ENCODE measurements at regions not wholly inside any gene's neighbourhood (a gene's known extent, or its start where the extent isn't known, plus 50 kb on each side); places are given as distances from the start of the nearest gene placed in this dataset.

DNA sequence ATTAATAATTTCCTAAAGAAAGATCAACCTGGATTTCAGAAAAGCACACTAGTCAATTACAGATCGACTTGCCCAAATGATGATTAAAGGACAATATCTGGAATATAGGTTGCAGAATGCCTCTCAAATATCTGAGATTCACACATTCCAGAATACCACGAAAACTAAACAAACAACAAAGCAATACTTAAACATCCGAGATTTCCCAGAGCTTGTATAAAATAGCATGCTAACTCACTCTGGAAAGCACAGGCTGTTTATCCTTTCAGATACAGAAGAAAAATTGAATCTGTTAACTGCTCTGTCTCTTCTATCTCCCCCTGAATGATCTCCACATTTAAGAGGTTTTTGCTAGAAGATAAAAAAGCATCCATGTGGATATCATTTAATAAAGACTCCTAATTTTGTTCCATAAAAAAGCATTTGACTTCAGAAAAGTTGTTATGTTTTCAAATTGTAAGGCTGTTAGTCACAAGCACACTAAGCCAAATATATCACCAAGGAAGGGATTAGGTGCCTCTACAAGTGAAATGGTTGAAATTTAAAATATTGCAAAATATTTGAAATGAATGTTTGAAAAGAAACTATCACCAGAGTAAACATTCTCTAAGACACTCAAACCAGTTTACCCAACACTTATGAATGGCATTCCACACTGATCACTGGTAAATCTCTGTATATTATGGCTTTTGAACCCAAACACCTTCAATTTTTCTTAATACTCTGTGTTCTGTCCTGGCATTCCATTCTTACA, 865.1 kb upstream of the ADAMTS5 start:
- no peak for DNase-seq

DNA sequence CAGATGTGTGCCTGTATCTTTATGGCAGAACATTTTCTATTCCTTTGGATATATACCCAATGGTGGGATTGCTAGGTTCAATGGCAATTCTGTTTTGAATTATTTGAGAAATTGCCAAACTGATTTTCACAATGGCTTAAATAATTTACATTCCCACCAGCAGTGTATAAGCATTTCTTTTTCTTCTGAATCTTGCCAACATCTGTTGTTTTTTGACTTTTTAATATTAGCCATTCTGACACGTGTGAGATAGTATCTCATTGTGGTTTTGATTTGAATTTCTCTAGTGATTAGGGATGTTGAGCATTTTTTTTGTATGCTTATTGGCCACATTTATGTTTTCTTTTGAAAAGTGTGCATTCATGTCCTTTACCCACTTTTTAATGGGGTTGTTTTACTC, 864.3 kb upstream of the ADAMTS5 start:
- DNase-seq: no peak

DNA sequence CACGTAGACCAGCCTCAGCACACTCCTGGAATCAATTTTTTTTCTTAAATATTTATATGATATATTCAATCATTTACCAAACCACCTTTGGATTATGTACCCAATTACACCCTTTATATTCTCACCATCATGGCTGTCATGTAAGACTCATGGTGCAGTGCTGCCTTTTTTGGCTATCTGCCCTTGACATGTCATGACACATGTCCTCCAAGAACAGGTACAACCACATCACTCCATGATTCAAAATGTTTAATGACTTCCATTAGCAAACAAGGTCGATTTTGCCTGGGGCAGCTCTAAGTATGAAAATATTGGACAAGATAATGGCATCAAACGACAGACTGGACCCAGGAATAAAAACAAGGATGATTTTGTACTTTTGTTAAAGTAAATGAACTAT, 861.1 kb upstream of the ADAMTS5 start:
- DNase-seq: no peak

DNA sequence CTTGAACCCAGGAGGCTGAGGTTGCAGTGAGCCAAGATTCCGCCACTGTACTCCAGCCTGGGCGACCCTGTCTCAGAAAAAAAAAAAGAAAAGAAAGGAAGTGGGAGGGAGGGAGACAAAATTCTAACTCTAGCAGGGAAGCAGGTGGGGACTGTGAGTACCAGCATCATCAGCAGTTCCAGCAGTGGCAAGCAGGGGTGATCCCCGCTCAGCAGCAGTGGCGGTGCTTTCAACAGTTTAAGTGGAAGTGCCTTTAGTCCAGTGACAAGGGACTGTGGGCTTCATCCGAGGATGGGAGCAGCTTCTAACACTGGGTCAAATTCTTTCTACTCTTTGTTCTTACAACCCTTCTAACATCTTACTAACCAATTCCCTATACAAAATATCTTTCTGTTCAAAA, 858.1 kb upstream of the ADAMTS5 start:
- no peak for DNase-seq

DNA sequence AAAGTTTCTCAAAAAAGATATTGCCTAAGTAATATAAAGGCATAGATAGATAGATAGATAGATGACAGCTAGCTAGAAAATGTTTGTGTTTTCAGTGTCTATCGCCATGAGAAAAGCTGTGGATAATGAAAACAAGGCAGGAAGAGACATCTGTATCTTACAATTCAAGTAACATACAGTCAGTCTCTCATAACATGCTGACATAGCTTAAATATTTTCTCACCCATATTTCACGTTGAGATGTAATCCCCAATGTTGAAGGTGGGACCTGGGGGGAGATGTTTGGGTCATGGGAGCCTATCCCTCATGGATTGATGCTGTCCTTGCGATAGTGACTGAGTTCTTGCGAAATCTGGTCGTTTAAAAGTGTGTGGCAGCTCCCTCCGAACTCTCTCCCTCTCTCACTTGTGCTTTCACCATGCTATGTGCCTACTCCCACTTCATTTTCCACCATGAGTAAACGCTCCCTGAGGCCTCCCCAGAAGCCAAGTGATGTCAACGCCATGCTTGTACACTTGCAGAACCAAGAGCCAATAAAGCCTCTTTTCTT, 856.8 kb upstream of the ADAMTS5 start:
- DNase-seq: no peak

DNA sequence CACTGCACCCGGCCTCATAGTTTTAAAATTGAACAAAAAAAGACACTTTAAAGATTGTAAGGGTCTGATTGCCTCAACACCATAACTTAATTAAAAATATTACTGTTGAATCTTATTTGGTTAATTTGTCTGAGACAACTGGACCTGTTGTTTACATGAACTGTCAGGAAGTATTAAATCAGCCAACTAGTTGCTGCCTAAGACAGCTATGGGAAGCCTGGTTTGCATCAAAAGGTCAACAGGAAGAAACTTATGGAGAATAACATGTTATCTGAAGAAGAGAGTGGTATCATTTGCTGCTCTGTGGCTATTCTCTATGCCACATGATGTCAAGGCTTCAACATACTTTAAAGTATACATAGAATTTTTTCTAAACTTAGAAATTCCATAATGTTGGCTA, 853.5 kb upstream of the ADAMTS5 start:
- DNase-seq: no peak

DNA sequence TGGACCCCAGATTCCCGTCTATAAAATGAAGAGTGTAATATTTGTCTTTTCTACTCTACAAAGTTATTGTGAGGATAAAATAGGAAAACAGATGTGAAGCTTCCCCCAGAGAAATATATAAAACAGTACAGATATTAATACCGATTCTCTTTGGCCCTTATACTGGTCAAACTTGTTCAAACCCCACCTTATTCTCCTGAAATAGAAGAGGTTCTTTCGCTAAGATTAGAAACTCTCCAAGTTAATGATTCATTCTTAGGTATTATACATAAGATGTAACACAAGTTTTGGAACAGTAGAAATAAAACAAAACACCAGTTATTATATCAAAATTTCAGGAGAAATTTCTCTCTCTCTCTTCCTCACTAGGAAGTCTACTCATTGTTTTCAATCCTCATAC, 852.4 kb upstream of the ADAMTS5 start:
- DNase-seq: no peak

DNA sequence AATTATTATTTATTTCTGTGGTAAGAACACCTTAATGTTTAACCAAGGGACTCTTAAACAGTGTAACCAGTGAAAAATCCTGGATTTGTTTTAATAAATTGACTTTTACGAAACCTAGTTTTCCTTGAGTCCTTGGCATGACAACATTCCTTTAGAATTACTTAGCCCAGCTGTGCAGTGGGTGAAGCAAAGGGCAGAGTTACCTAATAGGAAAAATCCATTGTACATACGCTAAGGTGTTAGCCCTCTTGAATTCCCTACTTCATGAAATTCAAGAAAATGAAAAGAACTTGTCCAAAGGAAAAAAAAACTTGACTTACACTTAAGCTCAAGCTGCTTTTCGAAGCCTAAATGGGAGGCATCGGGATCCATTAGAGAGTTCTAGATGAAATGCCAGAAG, 852.0 kb upstream of the ADAMTS5 start:
- DNase-seq: no peak

DNA sequence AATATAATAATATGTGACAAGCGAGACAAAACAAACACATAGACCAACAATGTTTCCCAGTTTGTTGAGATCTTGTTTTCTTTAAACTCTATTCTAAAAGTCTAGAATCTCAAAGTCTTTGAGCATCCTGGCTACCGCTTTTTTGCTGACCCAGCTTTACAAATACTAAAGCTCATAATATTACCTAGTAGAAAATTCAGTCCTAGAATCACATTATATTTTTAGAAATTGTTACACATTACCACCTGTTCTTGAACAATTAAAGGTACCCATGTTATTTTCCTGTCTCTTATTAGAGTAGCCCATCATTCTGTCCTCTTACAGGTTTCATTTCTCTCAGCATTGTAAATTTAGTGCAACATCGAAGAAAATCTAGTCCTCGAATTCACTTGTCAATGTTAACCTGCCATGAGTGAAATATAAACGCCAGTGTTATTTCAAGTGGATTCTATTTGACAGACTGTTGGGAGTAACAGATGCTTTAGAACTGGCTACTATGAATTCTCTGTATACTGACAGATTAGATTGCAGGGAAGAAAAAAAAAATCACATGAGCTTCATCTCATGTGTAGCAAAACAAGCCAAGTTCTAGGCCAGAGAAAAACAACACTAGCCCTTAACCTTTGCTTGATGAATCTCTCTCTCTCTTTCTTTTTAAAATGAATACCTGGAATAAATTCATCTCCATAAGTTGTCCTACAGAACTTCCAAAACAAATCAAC, 851.2 kb upstream of the ADAMTS5 start:
- no peak for DNase-seq

DNA sequence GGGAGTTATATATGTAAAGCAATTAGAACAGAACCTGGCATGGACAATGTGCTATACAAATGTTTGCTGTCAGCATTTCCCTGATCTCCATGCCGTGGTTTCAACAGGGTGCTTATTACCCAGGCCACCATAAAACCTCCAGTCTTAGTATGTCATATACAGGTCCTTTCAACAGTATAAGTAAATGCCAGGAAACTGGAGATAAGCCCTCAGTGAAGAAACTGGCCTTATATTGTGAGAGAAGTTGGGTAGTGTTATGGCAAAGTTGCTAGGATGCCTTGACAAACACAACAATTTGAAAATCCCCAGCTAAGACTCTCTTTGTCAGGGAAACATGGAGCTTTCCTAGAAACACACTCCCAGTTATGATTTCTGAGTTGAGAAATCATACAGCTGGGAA, 850.2 kb upstream of the ADAMTS5 start:
- no peak for DNase-seq

DNA sequence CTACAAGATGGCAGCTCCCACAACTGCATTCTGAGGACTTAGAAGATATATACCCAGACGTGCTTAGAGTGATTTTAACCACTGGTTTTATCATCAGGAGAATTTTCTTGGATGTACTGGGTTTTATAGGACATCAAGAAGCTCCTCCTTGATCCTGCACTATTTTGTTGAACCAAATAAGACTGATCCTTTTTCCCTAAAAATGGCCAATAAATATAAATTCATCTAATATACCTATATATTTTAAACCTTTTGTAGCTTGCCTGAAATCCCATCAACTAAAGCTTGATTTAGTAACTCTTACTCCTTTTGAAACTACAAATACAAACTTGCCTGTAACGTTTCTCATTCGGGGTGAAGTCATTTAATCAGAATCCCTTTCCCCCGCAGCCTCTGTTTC, 849.4 kb upstream of the ADAMTS5 start:
- DNase-seq: no peak

DNA sequence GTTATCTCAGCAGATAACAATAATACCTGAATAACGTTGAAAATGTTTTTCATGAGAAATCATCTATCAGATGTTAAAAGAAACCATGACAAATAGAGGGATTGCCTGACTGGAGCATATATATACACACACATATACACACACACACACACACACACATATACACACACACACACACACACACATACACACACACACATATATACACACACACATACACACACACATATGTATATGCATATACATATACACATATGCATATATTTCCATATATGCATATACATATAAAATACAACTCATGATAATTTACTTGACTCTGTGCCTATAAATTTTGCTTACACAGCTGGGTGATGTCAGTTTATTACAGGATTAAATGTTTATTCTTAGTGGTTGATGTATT, 847.3 kb upstream of the ADAMTS5 start:
- no peak for DNase-seq

DNA sequence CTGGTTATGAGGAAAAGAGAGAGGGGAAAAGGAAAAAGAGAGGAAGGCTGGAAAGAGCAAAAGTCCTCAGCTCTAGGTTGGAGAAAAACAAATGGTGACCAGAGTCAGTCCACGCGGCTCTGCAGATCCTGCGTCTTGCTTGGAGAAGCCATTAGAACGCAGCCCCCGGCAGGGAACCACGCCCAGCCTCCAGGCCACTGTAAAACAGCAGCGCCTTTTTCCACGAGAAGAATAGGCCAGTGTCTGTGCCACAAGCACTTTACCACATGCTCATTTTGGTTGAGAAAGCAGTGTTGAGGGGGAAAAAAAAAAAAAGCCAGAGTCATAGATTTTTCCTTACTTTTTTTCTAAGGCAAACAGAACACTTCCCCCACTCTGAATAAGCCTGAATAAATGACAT, 846.9 kb upstream of the ADAMTS5 start:
- DNase-seq: no peak

DNA sequence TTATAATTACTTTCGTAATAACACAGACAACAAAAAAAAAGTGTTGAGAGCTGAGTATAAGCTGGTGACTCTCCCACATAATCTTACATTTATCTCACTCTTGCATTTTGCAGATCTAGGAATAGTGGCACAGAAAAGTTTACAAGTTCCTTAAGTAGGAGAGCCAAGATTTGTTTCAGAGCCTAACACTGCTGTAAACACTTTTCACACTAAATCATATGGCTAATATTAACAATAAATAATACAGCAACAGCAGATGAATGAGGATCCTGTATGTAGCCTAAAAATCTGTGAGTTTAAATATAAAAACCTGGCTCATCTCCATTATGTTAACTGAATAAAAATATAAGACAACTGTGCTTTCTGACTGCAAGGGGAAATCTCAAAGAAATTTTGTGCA, 846.5 kb upstream of the ADAMTS5 start:
- DNase-seq: no peak

DNA sequence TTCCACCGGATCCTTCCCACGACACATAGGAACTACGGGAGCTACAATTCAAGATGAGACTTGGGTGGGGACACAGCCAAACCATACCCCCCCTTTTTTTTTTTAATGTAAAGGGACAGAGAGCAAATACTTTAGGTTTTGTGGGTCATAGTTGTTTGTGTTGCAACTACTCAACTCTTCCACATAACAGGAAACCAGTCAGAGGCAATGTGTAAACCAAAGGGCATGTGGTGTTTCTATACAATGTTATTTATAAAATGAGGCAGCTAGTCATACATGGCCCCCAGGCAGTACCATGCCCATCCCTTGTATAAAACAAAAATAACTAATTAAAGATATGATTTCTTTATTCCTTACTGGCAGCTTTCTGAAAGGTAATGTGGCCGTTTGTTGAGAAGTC, 845.4 kb upstream of the ADAMTS5 start:
- no peak for DNase-seq

DNA sequence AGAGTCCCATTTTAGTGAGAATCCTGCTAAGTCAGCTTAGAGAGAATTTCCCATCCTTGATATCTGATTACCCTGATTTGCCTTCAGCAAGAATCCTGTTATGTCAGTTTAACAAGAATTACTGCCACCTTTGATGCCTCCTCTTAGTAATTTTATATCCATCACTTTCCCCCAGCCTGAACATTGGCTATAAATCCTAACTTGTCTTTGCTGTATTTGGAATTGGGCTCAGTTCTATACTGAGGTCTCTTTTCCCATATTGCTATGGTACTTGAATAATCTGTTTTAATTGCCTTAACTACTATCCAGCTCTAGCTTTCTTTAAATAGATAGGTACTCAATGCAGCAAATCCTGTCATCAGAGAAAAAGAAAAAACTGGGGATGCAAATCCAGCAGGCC, 842.0 kb upstream of the ADAMTS5 start:
- DNase-seq: no peak

DNA sequence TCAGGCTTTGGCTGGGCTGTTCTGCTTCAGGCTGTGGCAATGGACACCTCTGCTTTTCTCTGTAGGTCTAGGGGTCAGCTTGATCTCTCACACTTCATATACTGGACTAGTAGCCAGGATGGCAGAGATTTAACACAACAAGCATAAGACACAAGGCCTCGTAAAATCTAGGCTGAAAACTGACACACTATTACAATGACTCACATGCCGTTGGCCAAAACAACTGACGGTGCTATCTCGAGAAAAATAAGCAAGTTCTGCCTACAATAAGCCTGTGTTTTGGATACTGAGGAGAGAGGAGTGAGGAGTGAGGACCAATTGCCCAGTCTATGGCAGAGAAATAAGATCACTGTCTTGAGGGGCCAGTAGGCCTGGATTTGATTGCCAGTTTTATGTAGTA, 840.7 kb upstream of the ADAMTS5 start:
- DNase-seq: no peak

DNA sequence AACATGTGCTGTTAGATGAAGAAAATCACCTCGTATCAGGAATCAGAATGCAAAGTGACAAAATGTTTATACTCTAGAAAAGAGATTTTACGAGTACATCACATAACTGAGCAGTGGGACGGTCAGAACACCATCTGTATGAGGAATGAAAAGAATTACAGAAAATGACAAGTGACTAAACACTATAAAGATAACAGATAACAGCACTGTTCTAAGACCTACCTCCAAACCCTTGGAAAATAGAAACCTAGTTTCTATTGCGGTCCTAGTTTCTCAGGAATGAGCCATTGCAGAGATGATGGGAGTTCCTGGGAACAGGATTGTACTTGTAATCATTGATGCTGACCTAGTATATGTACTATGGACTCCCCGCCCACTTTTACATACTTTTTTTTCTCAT, 839.4 kb upstream of the ADAMTS5 start:
- DNase-seq: no peak

DNA sequence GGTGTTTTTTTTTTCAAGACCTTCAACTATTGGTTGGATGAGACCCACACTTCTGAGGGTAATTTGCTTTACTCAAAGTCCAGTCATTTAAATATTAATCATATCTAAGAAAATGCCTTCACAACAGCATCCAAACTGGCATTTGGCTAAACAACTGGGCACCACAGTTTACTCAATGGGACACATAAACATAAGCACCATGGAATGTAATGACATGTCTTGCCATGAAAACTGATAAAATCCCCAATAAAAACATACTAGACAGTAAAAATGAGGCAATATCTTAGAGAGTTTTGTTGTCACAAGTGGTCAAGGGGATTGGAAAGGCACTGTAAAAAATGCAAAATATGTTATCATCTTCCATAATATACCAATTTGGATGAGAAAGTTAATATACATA, 838.8 kb upstream of the ADAMTS5 start:
- DNase-seq: no peak

DNA sequence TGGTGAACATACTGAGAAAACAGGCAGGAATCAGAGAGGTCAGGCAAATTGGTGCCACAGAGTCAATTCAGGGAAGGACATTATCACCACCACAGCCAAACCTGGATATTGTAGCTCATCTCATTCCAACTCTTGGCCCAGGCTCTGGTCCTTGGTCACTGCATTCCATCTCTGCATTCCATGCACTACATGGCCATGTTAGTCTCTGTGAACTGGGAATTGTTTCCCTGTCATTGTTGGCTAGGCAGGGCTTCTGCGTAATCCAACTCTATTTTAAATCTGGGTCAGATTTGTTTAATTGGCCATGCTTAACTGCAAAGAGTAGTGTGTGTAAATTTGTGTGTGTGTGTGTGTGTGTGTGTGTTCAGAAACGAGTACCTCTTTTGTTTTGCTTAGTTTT, 837.6 kb upstream of the ADAMTS5 start:
- DNase-seq: no peak

DNA sequence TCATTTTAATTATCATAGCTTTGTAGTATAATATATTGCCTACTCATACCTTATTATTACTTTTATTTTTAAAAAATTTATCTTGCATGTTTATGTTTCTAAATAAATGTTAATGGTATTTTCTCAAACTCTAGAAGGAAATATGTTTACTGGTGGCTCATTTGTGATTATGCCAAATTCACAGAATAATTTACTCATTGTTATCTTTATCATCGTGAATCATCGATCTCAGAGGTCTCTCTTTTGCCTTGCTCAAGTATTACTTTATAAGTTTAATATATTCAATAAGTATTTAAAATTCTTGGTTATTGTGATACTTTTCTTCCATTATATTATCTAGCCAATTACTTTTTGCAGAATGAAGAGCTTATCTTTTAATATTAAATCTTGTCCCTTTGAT, 836.7 kb upstream of the ADAMTS5 start:
- no peak for DNase-seq

DNA sequence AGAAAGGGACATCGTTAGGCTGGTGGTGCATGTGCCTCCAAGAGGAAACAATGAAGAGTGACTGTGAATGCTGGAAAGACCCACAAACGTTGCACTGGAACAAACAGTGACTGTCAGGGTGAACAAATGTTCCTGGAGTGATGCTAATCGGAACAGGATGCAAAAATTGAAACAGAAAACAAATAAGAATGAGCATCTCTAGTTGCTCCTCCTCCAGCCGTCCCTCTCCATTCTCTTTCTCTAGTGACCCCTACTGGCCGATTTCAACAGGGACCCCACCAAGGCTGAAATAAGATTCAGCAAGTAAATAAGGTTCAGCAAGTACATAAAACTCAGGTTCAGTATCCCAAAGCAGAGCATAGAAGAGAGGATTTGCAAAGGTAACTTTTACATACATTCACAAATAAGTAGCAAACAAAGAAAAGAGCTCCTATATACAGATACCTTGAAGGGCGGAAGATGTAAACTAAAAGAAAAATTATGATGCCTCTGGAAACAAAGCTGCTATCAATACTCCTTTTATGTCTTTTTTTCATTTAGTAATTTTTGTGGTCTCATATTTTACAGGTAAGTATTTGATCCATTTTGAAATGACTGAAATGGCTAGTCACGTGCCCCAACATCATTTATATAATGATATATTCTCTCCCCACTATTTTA, 836.1 kb upstream of the ADAMTS5 start:
- peak; percentile 17 for DNase-seq

DNA sequence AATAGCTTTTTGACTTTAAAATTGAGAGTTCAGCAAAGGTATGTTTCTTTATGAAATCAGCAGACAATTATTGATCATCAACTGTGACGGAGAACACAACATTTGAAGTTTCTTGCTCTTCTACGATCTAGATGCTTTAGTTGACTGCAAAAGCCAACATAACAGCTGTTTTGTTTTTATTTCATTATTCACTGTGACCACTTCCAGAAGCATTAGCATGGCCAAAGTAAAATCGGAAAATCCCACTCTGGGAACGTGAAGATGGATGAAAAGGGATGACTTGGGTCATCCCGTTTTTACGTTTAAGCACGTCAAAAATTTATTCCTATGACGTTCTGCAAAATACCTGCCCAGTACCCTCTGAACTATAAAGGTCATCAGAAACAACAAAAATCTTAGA, 833.0 kb upstream of the ADAMTS5 start:
- no peak for DNase-seq

DNA sequence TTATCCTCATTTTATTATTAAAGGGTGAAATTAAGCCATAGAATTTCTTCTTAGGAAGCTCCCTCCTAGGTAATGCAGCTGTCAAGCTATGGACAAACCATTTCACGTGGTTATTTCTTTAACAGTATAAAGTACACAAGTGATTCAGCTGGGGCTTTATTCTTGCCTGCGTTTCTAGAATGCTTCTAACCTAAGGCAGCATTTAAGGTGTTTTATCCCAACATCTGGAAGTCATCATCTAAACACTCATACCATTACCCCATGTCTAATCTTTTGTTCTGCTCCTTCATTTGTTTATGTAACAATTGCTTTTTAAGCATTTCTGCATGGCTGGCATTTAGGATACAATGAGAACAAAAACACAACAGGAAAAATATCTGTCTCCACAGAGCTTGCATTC, 829.2 kb upstream of the ADAMTS5 start:
- no peak for DNase-seq
